ENCODE measurements at regions not wholly inside any gene's neighbourhood (a gene's known extent, or its start where the extent isn't known, plus 50 kb on each side); places are given as distances from the start of the nearest gene placed in this dataset.

GRCh38 chr3:117616227-117616626 lies 906.6 kb downstream of the TUSC7 start:
- TF ChIP-seq CTCF (IDR thresholded peaks at IDR 0.05) (no peak), POLR2A (IDR thresholded peaks at IDR 0.05) (no peak)
